ENCODE measurements at regions not wholly inside any gene's neighbourhood (a gene's known extent, or its start where the extent isn't known, plus 50 kb on each side); places are given as distances from the start of the nearest gene placed in this dataset.

DNA sequence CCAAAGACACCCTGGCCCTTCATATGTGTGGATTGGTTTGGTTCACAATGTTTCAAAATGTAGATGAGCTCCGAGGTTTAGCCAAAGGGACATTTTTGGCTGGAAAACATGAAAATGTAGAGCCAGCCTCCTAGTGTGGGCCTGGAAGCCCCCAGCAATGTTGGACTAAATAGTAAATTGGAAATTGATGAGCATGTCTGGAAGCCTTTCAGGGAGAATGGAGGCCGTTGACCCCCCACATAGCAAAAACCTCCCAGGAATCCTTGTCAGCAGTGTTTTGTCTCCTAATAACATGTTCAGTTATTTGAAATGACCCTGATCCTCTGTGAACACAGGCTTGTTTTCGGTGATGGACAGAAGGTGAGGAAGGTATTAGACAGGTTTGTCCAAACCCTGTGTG lies 65.1 kb upstream of the TBX3 start:
- ChIA-PET POLR2A (no interaction called here), CTCF (no interaction called here)
- Mint-ChIP-seq H3K27ac (no peak overlapping the region), H3K4me1 (ENCODE audit: low read depth) (no peaks in the 10 kb centered on the region), H3K4me3 (no peak overlapping the region), H3K36me3 (ENCODE audit: low read depth) (no peaks in the 10 kb centered on the region), H3K27me3 (ENCODE audit: low read depth) (no peaks in the 10 kb centered on the region), H3K9me3 (ENCODE audit: insufficient read depth) (no peaks in the 10 kb centered on the region)
- no peak for ATAC-seq
- DNase-seq: no peak

DNA sequence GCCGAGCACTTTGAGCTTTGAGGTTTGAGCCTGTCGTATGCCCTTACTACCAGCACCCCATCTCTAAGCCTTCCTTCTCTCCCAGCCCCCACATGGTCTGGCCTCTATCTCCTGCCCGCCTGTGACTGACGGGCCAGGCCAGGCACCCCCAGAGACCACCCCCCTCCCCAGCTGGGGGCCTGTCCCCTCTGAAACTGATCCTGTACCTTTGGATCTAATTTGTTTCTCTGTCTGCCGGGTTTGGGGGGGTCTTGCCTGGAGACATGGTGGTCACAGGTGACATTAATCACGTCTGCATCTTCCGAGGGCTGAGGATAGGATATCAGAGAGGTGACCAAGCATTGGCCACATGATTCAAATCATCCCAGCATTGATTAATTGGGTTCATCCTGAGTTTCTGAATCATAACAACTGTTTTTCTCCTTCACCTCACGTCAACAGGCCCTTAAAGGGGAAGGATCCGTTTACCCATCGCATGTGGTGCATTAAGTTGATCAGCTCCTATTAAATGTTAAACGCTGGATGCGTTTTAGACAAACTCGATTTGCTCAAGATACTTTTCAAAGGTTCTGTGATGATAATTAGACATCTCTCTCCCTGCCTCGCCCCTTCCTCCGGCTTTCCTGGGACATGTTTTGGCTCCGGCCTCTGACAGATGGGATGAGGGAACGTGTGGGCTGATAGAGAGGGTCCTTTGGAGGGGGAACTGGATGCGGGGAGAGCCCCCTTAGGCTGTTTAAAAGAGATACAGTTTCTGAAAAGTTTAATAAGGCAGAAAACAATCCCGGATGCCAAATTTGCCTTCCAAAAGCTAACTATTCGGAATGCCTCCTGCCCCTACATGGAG lies 63.3 kb upstream of the TBX3 start:
- ChIA-PET CTCF (no interaction called here), POLR2A (no interaction called here)
- DNase-seq (no peak), ATAC-seq (no peak)
- Mint-ChIP-seq H3K4me3 (no peak overlapping the region), H3K4me1 (ENCODE audit: low read depth) (no peaks in the 10 kb centered on the region), H3K27ac (no peak overlapping the region), H3K9me3 (ENCODE audit: insufficient read depth) (no peaks in the 10 kb centered on the region), H3K36me3 (ENCODE audit: low read depth) (no peaks in the 10 kb centered on the region), H3K27me3 (ENCODE audit: low read depth) (no peaks in the 10 kb centered on the region)

DNA sequence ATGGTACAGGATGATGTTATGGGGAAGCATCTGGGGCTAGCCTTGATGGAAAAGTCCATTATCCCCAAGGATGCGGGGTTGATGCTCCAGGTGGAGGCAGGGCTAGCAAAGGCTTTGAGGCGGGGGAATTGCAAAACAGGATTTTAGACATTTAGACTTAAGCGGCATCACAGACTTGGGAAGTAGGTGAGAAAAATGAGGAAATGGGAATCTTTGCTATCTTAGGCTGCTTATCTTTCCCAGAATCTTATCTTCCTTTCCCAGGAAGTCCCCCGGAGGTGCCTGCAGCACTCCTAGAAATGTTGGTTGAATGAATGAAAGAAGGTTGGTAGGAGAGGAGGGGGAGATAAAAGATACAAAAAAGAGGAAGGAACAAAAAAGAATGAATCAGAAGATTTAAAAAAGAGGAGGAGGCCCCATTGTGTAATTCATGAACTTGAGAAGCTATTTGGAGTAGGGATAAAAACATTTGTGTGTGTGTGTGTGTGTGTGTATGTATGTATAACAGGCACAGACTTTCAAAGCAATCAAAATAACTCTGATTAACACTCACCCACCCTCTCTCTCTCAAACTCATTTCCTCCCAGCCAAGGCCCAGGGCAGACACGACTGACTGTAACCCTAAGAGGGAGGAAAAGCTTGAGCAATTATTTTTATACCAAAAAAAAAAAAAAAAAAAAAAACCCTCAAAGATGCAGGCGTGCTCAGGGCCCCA lies 62.5 kb upstream of the TBX3 start:
- DNase-seq: no peak
- no peak overlapping the region for H3K27ac Mint-ChIP-seq
- ChIA-PET POLR2A (interaction anchor here (0.7 kb wide), 1 partner anchor 118 kb away, joined by 4 read pairs; no protein-coding TSS in a partner anchor), CTCF (no interaction called here)
- no peaks in the 10 kb centered on the region for H3K4me1 Mint-ChIP-seq (ENCODE audit: low read depth)
- no peak overlapping the region for H3K4me3 Mint-ChIP-seq
- ATAC-seq: no peak
- no peaks in the 10 kb centered on the region for H3K27me3 Mint-ChIP-seq (ENCODE audit: low read depth)
- H3K9me3 Mint-ChIP-seq (ENCODE audit: insufficient read depth): no peaks in the 10 kb centered on the region
- H3K36me3 Mint-ChIP-seq (ENCODE audit: low read depth): no peaks in the 10 kb centered on the region

DNA sequence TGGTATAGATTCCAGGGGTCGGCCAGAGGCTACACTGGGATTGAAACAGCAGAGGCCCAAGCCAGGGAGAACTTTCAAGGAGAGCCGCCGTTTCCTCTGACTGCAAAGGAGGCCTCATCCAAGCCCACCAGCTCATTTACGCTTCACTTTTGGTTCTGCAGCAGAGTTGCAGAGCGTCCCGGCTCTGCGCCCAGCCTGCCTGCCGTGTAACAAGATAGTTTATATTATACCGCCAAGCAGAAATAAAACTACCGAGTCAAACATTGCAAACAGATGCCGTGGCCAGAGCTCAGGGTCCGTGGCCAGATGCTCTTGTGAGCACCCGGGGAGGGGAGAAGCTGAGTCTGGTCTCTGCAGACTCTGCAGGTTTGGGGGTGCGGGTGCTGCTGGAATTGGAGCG lies 60.7 kb upstream of the TBX3 start:
- Mint-ChIP-seq H3K36me3 (ENCODE audit: low read depth) (no peaks in the 10 kb centered on the region), H3K27me3 (ENCODE audit: low read depth) (no peaks in the 10 kb centered on the region), H3K4me3 (no peak overlapping the region), H3K9me3 (ENCODE audit: insufficient read depth) (no peaks in the 10 kb centered on the region), H3K27ac (no peak overlapping the region), H3K4me1 (ENCODE audit: low read depth) (no peaks in the 10 kb centered on the region)
- POLR2A ChIA-PET: no interaction called here
- DNase-seq (no peak), ATAC-seq (no peak)
- CTCF ChIA-PET: no interaction called here

DNA sequence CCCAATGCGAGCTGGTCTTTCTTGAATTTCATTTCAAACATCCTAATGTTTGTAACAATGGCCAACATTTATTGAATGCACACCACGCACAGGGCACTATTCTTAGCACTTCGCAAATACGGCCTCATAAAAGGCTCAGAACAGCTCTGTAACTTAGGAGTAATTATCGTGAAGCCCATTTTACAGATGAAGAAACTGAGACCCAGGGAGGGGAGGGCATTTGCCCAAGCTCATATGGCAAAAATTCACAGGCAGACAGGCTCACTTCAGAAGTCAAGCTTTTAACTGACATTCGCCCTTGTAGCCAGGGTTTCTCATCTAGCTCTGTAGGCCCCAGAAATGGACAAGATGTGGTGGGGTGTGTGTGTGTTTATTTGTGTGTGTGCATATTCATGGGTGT lies 60.3 kb upstream of the TBX3 start:
- Mint-ChIP-seq H3K4me1 (ENCODE audit: low read depth) (no peaks in the 10 kb centered on the region), H3K9me3 (ENCODE audit: insufficient read depth) (no peaks in the 10 kb centered on the region), H3K27me3 (ENCODE audit: low read depth) (no peaks in the 10 kb centered on the region), H3K27ac (no peak overlapping the region), H3K4me3 (no peak overlapping the region), H3K36me3 (ENCODE audit: low read depth) (no peaks in the 10 kb centered on the region)
- DNase-seq (no peak), ATAC-seq (no peak)
- POLR2A ChIA-PET: no interaction called here
- CTCF ChIA-PET: no interaction called here

DNA sequence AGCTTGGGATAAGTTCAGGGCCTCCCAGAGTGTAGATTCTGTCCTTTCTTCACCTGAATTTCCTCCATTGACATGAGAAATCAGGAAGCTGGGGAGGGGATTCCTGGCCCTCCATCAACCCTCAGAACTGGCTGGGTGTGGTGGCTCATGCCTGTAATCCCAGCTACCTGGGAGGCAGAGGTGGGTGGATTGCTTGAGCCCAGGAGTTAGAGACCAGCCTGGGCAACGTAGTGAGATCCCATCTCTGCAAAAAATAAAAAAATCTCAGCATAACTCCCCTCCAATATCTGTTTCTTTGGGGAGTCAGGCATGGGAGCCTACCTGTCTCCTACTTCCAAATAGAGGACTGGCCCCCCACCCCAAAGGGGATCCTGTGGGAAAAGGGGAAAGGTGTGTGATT lies 59.8 kb upstream of the TBX3 start:
- Mint-ChIP-seq H3K4me3 (no peak overlapping the region), H3K27ac (no peak overlapping the region), H3K27me3 (ENCODE audit: low read depth) (no peaks in the 10 kb centered on the region), H3K9me3 (ENCODE audit: insufficient read depth) (no peaks in the 10 kb centered on the region), H3K4me1 (ENCODE audit: low read depth) (no peaks in the 10 kb centered on the region), H3K36me3 (ENCODE audit: low read depth) (no peaks in the 10 kb centered on the region)
- POLR2A ChIA-PET: no interaction called here
- ATAC-seq (no peak), DNase-seq (no peak)
- CTCF ChIA-PET: no interaction called here

DNA sequence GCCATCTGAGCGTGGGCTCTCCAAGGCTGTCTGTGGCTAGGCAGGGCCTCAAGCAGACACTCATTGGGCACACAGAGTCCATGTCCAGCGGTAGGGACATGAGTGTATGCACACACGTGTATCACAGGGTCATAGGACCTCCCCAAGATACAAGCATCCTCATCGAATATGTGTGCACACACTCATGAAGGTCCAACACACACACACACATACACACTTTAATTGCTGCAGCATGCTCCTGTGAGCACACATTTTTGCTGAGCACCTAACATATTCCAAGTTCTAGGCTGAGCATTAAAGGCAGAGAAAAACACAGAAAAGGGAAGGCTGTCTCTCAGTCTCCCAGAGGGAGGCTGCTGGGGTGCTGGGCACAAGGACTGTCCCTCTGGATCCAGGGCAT lies 59.3 kb upstream of the TBX3 start:
- CTCF ChIA-PET: no interaction called here
- Mint-ChIP-seq H3K4me3 (no peak overlapping the region), H3K36me3 (ENCODE audit: low read depth) (no peaks in the 10 kb centered on the region), H3K27me3 (ENCODE audit: low read depth) (no peaks in the 10 kb centered on the region), H3K4me1 (ENCODE audit: low read depth) (no peaks in the 10 kb centered on the region), H3K9me3 (ENCODE audit: insufficient read depth) (no peaks in the 10 kb centered on the region), H3K27ac (no peak overlapping the region)
- ATAC-seq (no peak), DNase-seq (no peak)
- POLR2A ChIA-PET: no interaction called here

DNA sequence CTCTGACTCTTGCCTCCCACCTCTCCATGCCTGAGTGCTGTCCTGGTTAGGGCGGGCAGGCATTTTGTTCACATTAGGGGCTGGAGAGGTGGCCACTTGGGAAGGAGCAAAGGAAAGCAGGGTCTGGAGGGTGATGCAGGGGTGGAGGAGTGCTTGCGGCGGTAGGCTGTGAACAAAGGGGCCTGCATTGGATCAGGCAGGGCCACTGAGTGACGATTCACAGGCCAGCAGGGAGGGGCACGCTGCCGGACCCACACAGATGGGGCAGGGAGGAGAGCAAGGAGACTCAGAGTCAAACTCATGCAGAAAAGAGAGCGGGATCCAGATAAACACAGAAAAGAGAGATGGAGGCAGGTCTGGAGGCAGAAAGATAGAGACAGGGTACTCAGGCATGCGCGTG lies 58.4 kb upstream of the TBX3 start:
- no peaks in the 10 kb centered on the region for H3K27me3 Mint-ChIP-seq (ENCODE audit: low read depth)
- ChIA-PET POLR2A (no interaction called here), CTCF (no interaction called here)
- no peak overlapping the region for H3K4me3 Mint-ChIP-seq
- no peaks in the 10 kb centered on the region for H3K4me1 Mint-ChIP-seq (ENCODE audit: low read depth)
- no peaks in the 10 kb centered on the region for H3K9me3 Mint-ChIP-seq (ENCODE audit: insufficient read depth)
- ATAC-seq (no peak), DNase-seq (no peak)
- H3K36me3 Mint-ChIP-seq (ENCODE audit: low read depth): no peaks in the 10 kb centered on the region
- no peak overlapping the region for H3K27ac Mint-ChIP-seq

DNA sequence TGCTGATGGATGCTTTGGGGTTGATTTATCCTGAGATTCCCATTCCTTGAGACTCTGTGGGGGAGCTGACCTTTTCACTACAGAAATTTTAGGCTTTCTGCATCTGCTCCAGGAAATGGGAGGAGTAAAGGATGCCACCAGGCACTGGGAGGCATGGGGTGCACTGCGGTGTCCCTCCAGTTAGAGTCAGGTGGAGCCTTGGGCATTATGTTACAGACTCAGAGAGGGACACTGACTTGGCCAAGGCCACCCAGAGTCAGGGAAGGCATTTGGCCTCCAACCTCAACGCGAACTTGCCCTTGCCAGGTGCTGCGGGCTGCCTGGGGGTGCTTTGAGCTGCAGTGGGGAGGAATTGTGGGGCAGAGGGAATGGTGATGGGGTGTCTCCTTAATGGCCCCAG lies 58.0 kb upstream of the TBX3 start:
- Mint-ChIP-seq H3K27me3 (ENCODE audit: low read depth) (peaks cover under 1% of the 10 kb centered on the region), H3K4me1 (ENCODE audit: low read depth) (no peaks in the 10 kb centered on the region), H3K36me3 (ENCODE audit: low read depth) (no peaks in the 10 kb centered on the region), H3K4me3 (no peak overlapping the region), H3K27ac (no peak overlapping the region), H3K9me3 (ENCODE audit: insufficient read depth) (no peaks in the 10 kb centered on the region)
- ChIA-PET POLR2A (no interaction called here), CTCF (no interaction called here)
- DNase-seq: no peak
- no peak for ATAC-seq

DNA sequence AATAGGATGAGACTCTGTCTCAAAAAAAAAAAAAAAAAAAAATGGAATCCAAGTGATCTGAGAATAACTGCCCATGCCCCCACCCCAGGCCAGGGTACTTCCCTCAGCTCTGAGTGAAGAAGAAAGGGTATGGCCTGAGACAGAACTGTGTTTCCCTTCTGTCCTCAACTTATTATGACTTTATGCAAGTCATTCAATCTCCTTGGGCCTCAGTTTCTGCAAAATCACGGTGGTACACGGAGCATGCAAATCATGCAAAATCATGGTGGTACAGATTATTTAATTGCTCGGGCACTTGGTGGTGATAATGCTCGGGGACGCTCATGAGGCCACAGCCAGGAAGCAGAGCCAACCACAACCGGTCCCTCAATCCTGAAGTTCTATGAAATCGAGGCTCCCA lies 56.5 kb upstream of the TBX3 start:
- no peaks in the 10 kb centered on the region for H3K4me1 Mint-ChIP-seq (ENCODE audit: low read depth)
- CTCF ChIA-PET: no interaction called here

DNA sequence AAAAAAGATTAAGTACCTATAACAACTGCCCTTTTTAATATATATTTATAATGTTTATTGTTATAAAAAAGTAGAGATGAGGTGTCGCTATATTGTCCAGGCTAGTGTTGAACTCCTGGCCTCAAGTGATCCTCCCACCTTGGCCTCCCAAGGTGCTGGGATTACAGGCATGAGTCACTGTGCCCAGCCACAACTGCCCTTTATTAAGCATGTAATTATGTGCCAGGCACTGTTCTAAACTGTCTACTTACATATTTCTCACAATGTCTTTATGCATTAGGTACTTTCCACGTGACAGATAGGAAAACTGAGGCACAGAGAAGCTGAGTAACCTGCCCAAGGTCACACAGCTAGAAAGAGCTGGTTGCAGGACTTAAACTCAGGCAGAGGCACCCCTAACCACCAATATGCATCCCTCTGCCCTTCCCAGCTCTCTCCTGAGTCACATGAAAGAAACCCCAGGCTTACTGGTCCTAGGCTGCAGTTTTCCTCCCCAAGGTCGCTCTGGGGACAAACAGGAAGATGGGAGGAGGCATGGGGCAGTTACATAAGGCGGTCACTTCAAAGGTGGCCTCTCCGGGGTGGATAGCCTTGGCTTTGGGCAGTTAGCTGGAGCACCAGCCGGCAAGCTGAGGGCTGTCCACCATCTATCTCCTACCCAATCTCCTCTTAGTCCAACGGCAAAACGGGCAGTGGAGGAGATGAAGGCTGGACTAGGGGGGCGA lies 54.6 kb upstream of the TBX3 start:
- Mint-ChIP-seq H3K4me1 (ENCODE audit: low read depth) (no peaks in the 10 kb centered on the region), H3K27ac (no peak overlapping the region), H3K36me3 (ENCODE audit: low read depth) (no peaks in the 10 kb centered on the region), H3K27me3 (ENCODE audit: low read depth) (peaks cover 20% of the 10 kb centered on the region), H3K4me3 (no peak overlapping the region), H3K9me3 (ENCODE audit: insufficient read depth) (no peaks in the 10 kb centered on the region)
- DNase-seq: no peak
- CTCF ChIA-PET: no interaction called here
- no peak for ATAC-seq
- POLR2A ChIA-PET: no interaction called here

More for the DNA sequence above, 56.5 kb upstream of the TBX3 start:
- POLR2A ChIA-PET: no interaction called here
- H3K9me3 Mint-ChIP-seq (ENCODE audit: insufficient read depth): no peaks in the 10 kb centered on the region
- H3K27ac Mint-ChIP-seq: no peak overlapping the region
- H3K4me3 Mint-ChIP-seq: no peak overlapping the region
- no peaks in the 10 kb centered on the region for H3K36me3 Mint-ChIP-seq (ENCODE audit: low read depth)
- no peak for DNase-seq
- no peak for ATAC-seq
- H3K27me3 Mint-ChIP-seq (ENCODE audit: low read depth): peaks cover 12% of the 10 kb centered on the region

DNA sequence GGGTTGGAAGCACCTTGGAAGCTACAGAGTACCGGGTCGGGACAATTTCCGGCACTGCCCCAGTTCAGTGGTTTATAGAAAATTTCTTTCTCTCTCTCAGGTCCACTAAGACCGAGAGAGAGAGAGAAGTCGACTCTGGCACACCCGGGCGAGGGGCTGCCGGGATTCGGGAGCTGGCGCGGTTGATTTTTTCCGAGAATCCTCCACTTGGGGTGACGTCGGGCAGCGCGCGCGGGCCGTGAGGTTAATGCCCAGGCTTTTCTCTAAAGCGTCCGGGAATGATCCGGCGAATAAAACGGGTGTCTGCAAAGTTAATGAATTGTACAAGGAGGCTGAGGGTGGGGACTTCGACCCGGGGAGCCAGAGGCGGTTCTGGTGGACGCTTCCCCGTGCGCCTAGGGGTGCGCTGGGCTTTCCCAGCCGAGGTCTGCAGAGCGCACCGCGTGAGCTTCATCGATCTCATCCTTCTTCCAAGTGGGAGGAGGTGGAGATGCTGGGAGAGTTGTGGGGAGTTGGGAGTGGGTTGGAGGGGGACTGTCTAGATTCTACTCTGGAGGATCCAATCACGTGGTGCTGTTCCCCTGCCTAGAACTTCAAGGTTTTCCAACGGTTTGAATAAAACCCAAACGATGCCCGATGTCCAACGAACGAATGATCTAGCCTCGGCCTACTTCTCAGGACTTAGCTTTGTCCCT lies 51.9 kb upstream of the TBX3 start:
- Mint-ChIP-seq H3K9me3 (ENCODE audit: insufficient read depth) (no peaks in the 10 kb centered on the region), H3K4me1 (ENCODE audit: low read depth) (no peaks in the 10 kb centered on the region), H3K36me3 (ENCODE audit: low read depth) (no peaks in the 10 kb centered on the region), H3K27ac (no peak overlapping the region), H3K4me3 (no peak overlapping the region), H3K27me3 (ENCODE audit: low read depth) (peaks cover 22% of the 10 kb centered on the region)
- ChIA-PET CTCF (no interaction called here), POLR2A (no interaction called here)
- DNase-seq (no peak), ATAC-seq (no peak)
